Left lung (tissue), 4 donors: ENCODE measurements at regions not wholly inside any gene's neighbourhood (a gene's known extent, or its start where the extent isn't known, plus 50 kb on each side); places are given as distances from the start of the nearest gene placed in this dataset.
"Not testable (repeated sequence)": the region's sequence is repeated elsewhere in the genome, so short reads cannot be mapped to it uniquely, and the experiment has no call there.

Experiments used
- ATAC-seq: fragments of 200-7000 bp; cut with Tn5 transposase; one replicate; pipeline ENCODE4 v1.9.1; 2020; ENCODE audit warnings: moderate library complexity
- DNase-seq, 4 donors: peaks; one replicate each; pipeline ENCODE4 v3.0.0-alpha.2; 2013 to 2020
- H3K27ac ChIP-seq, 2 donors: fragments of 200-600 bp; sonication (generic) in 1 of 2; one replicate each; pipeline versions ENCODE4 v1.5.0 to v1.8.0; 2020 to 2021
- H3K27me3 ChIP-seq, 2 donors: fragments of 200-600 bp; sonication (generic) in 1 of 2; one replicate each; pipeline versions ENCODE4 v1.5.0 to v1.8.0; 2020 to 2021
- H3K36me3 ChIP-seq, 2 donors: fragments of 200-600 bp; sonication (generic) in 1 of 2; one replicate each; pipeline versions ENCODE4 v1.5.0 to v1.8.0; 2020 to 2021
- H3K4me1 ChIP-seq, 2 donors: fragments of 200-600 bp; one replicate each; pipeline ENCODE4 v1.8.0; 2021
- H3K4me3 ChIP-seq, 2 donors: fragments of 200-600 bp; sonication (generic) in 1 of 2; one replicate each; pipeline versions ENCODE4 v1.5.0 to v1.8.0; 2020 to 2021; ENCODE audit warnings: mild to moderate bottlenecking in 1 of 2
- H3K9me3 ChIP-seq, 2 donors: fragments of 200-600 bp; sonication (generic) in 1 of 2; one replicate each; pipeline versions ENCODE4 v1.5.0 to v1.8.0; 2020 to 2021
- intact Hi-C, 2 donors: fragments of 100-400 bp; cut with DNase I; formaldehyde crosslinking; loops; one replicate each; pipeline versions ENCODE4 v1.11.2 to v1.14.2; 2022
- donor health status: DM: no; HTN: yes; CAD: no.
- donor health status: DM: no; HTN: no; CAD: no.

- H3K27me3 ChIP-seq, H3K36me3 ChIP-seq, H3K9me3 ChIP-seq, H3K4me1 ChIP-seq, intact Hi-C loops, H3K27ac ChIP-seq, H3K4me3 ChIP-seq, ATAC-seq, DNase-seq: not testable (repeated sequence)
Measured at GRCh38 chr16:33978784-33979183, 519.4 kb downstream of the TP53TG3F start.

- H3K4me3 ChIP-seq, H3K36me3 ChIP-seq, H3K27me3 ChIP-seq, DNase-seq, intact Hi-C loops, H3K9me3 ChIP-seq, ATAC-seq, H3K4me1 ChIP-seq, H3K27ac ChIP-seq: not testable (repeated sequence)
Measured at GRCh38 chr16:33979613-33980012, 520.2 kb downstream of the TP53TG3F start.

GRCh38 chr16:33980736-33981135, 521.3 kb downstream of the TP53TG3F start:
- H3K4me1 ChIP-seq, H3K27me3 ChIP-seq, intact Hi-C loops, ATAC-seq, H3K27ac ChIP-seq, H3K4me3 ChIP-seq, H3K9me3 ChIP-seq, H3K36me3 ChIP-seq: not testable (repeated sequence)
- DNase-seq: peak in 1 of 4 donors; percentile 53

- H3K36me3 ChIP-seq, H3K9me3 ChIP-seq, H3K4me3 ChIP-seq, intact Hi-C loops, H3K27ac ChIP-seq, H3K4me1 ChIP-seq, H3K27me3 ChIP-seq, DNase-seq, ATAC-seq: not testable (repeated sequence)
Measured at GRCh38 chr16:33984428-33984827, 525.0 kb downstream of the TP53TG3F start.

GRCh38 chr16:33986521-33986920, 527.1 kb downstream of the TP53TG3F start:
- H3K4me3 ChIP-seq, H3K27ac ChIP-seq, intact Hi-C loops, H3K36me3 ChIP-seq, H3K27me3 ChIP-seq, H3K4me1 ChIP-seq, H3K9me3 ChIP-seq, ATAC-seq: not testable (repeated sequence)
- peak in 1 of 4 donors; percentile 3 for DNase-seq

- H3K27ac ChIP-seq, H3K4me3 ChIP-seq, H3K9me3 ChIP-seq, intact Hi-C loops, H3K4me1 ChIP-seq, H3K27me3 ChIP-seq, H3K36me3 ChIP-seq, ATAC-seq: not testable (repeated sequence)
- peak in 1 of 4 donors; percentile 8 for DNase-seq
Measured at GRCh38 chr16:33987348-33987963, 528.0 kb downstream of the TP53TG3F start.

- DNase-seq, H3K27me3 ChIP-seq, H3K9me3 ChIP-seq, H3K36me3 ChIP-seq, ATAC-seq, H3K4me1 ChIP-seq, H3K27ac ChIP-seq, intact Hi-C loops, H3K4me3 ChIP-seq: not testable (repeated sequence)
Measured at GRCh38 chr16:33988012-33988411, 528.6 kb downstream of the TP53TG3F start.

GRCh38 chr16:33990488-33990887, 531.1 kb downstream of the TP53TG3F start:
- H3K4me1 ChIP-seq, DNase-seq, H3K27me3 ChIP-seq, intact Hi-C loops, H3K9me3 ChIP-seq, H3K4me3 ChIP-seq, ATAC-seq, H3K27ac ChIP-seq, H3K36me3 ChIP-seq: not testable (repeated sequence)

- ATAC-seq, H3K4me3 ChIP-seq, H3K27ac ChIP-seq, intact Hi-C loops, H3K27me3 ChIP-seq, H3K4me1 ChIP-seq, H3K9me3 ChIP-seq, H3K36me3 ChIP-seq: not testable (repeated sequence)
- peak in 1 of 4 donors; percentile 58 for DNase-seq
Measured at GRCh38 chr16:33992513-33993177, 533.2 kb downstream of the TP53TG3F start.

GRCh38 chr16:33994207-33994606, 534.8 kb downstream of the TP53TG3F start:
- H3K4me1 ChIP-seq, H3K9me3 ChIP-seq, H3K36me3 ChIP-seq, H3K4me3 ChIP-seq, H3K27ac ChIP-seq, ATAC-seq, intact Hi-C loops, H3K27me3 ChIP-seq: not testable (repeated sequence)
- peak in 1 of 4 donors; percentile 16 for DNase-seq

GRCh38 chr16:33995821-33996372, 536.5 kb downstream of the TP53TG3F start:
- ATAC-seq, H3K27me3 ChIP-seq, H3K27ac ChIP-seq, H3K4me3 ChIP-seq, H3K36me3 ChIP-seq, intact Hi-C loops, H3K4me1 ChIP-seq, H3K9me3 ChIP-seq: not testable (repeated sequence)
- peak in 1 of 4 donors; percentile 42 for DNase-seq

- intact Hi-C loops, H3K4me3 ChIP-seq: not testable (repeated sequence)
Measured at GRCh38 chr16:34001184-34001583, 541.8 kb downstream of the TP53TG3F start.

GRCh38 chr16:34001961-34002360, 542.5 kb downstream of the TP53TG3F start:
- H3K9me3 ChIP-seq, ATAC-seq, H3K36me3 ChIP-seq, H3K4me3 ChIP-seq, intact Hi-C loops, H3K27me3 ChIP-seq, H3K4me1 ChIP-seq, H3K27ac ChIP-seq: not testable (repeated sequence)
- peak in 1 of 4 donors; percentile 18 for DNase-seq

More at GRCh38 chr16:34001184-34001583, 541.8 kb downstream of the TP53TG3F start:
- H3K27me3 ChIP-seq, H3K27ac ChIP-seq, ATAC-seq, H3K36me3 ChIP-seq, H3K4me1 ChIP-seq, H3K9me3 ChIP-seq: not testable (repeated sequence)
- peak in 1 of 4 donors; percentile 41 for DNase-seq
